Activated CD4-positive, alpha-beta memory T cell treated with anti-CD3 and anti-CD28 coated beads, Interleukin-2, amount 10 ng/mL, durations not matched to agents 7 days and 5 days (primary cell): ENCODE measurements at regions not wholly inside any gene's neighbourhood (a gene's known extent, or its start where the extent isn't known, plus 50 kb on each side); places are given as distances from the start of the nearest gene placed in this dataset.
"Not testable (repeated sequence)": the region's sequence is repeated elsewhere in the genome, so short reads cannot be mapped to it uniquely, and the experiment has no call there.

Experiments
- CTCF ChIA-PET: fragments of 350-600 bp; sonication (Branson Sonifier 250); formaldehyde crosslinking; loops from one replicate; lab custom pipeline; 2021; ENCODE audit warnings: antibody characterized with exemption, inconsistent platforms; lab: Charles Lee
- POLR2A ChIA-PET: fragments of 350-600 bp; sonication (Branson Sonifier 250); formaldehyde crosslinking; loops from one replicate; lab custom pipeline; 2021; ENCODE audit warnings: antibody characterized with exemption; lab: Charles Lee
- DNase-seq: peaks from one replicate; pipeline ENCODE4 v3.0.0-alpha.2; 2020
- H3K27ac Mint-ChIP-seq: one replicate; pipeline ENCODE4 v1.8.0; 2021; ENCODE audit warnings: mild to moderate bottlenecking, mixed read lengths
- H3K27me3 Mint-ChIP-seq: one replicate; pipeline ENCODE4 v1.8.0; 2021; ENCODE audit warnings: mixed read lengths
- H3K36me3 Mint-ChIP-seq: one replicate; pipeline ENCODE4 v1.8.0; 2021; ENCODE audit warnings: low read depth, mixed read lengths
- H3K4me1 Mint-ChIP-seq: one replicate; pipeline ENCODE4 v1.8.0; 2021; ENCODE audit warnings: mixed read lengths
- H3K4me3 Mint-ChIP-seq: one replicate; pipeline ENCODE4 v1.8.0; 2021; ENCODE audit warnings: mild to moderate bottlenecking, mixed read lengths
- H3K9me3 Mint-ChIP-seq: one replicate; pipeline ENCODE4 v1.8.0; 2021; ENCODE audit warnings: mixed read lengths

GRCh38 chr5:159493696-159494095, 163.4 kb upstream of the IL12B start:
- Mint-ChIP-seq H3K4me1 (no peaks in the 10 kb centered on the region), H3K27ac (no peak overlapping the region), H3K9me3 (no peaks in the 10 kb centered on the region), H3K4me3 (no peak overlapping the region), H3K27me3 (peaks cover 15% of the 10 kb centered on the region), H3K36me3 (no peaks in the 10 kb centered on the region)
- ChIA-PET POLR2A (no interaction called here), CTCF (no interaction called here)
- DNase-seq = no peak

GRCh38 chr5:159496773-159497172, 166.5 kb upstream of the IL12B start:
- no peak overlapping the region for H3K4me3 Mint-ChIP-seq
- no peaks in the 10 kb centered on the region for H3K36me3 Mint-ChIP-seq
- peaks cover 15% of the 10 kb centered on the region for H3K27me3 Mint-ChIP-seq
- H3K4me1 Mint-ChIP-seq = no peaks in the 10 kb centered on the region
- ChIA-PET POLR2A (no interaction called here), CTCF (no interaction called here)
- no peak for DNase-seq
- no peak overlapping the region for H3K27ac Mint-ChIP-seq
- peaks cover 2% of the 10 kb centered on the region for H3K9me3 Mint-ChIP-seq

- Mint-ChIP-seq H3K36me3 (no peaks in the 10 kb centered on the region), H3K4me3 (no peak overlapping the region), H3K9me3 (peaks cover 2% of the 10 kb centered on the region), H3K27me3 (peaks cover 15% of the 10 kb centered on the region), H3K4me1 (no peaks in the 10 kb centered on the region), H3K27ac (no peak overlapping the region)
- ChIA-PET POLR2A (no interaction called here), CTCF (no interaction called here)
- no peak for DNase-seq
Observed at GRCh38 chr5:159497221-159497620, 166.9 kb upstream of the IL12B start.

GRCh38 chr5:159498630-159499029, 168.3 kb upstream of the IL12B start:
- Mint-ChIP-seq H3K4me3 (no peak overlapping the region), H3K27ac (no peak overlapping the region), H3K27me3 (peaks cover 15% of the 10 kb centered on the region), H3K4me1 (no peaks in the 10 kb centered on the region), H3K36me3 (no peaks in the 10 kb centered on the region), H3K9me3 (peaks cover 2% of the 10 kb centered on the region)
- CTCF ChIA-PET = no interaction called here
- no peak for DNase-seq
- POLR2A ChIA-PET = interaction anchor here (0.7 kb wide), 1 partner anchor 57 kb away, joined by 4 read pairs; no protein-coding TSS in a partner anchor

GRCh38 chr5:159502116-159502515, 171.8 kb upstream of the IL12B start:
- H3K27me3 Mint-ChIP-seq, H3K9me3 Mint-ChIP-seq, H3K27ac Mint-ChIP-seq, CTCF ChIA-PET, H3K4me3 Mint-ChIP-seq, POLR2A ChIA-PET, DNase-seq, H3K4me1 Mint-ChIP-seq, H3K36me3 Mint-ChIP-seq: not testable (repeated sequence)

GRCh38 chr5:159503236-159503635, 172.9 kb upstream of the IL12B start:
- Mint-ChIP-seq H3K36me3 (no peaks in the 10 kb centered on the region), H3K9me3 (peaks cover 2% of the 10 kb centered on the region), H3K27me3 (peaks cover 3% of the 10 kb centered on the region), H3K4me3 (no peak overlapping the region), H3K27ac (no peak overlapping the region), H3K4me1 (no peaks in the 10 kb centered on the region)
- ChIA-PET POLR2A (interaction anchor here (1.9 kb wide), 1 partner anchor 221 kb away, joined by 3 read pairs; no protein-coding TSS in a partner anchor), CTCF (interaction anchor here (1.8 kb wide), 1 partner anchor 12 kb away, joined by 6 read pairs; no protein-coding TSS in a partner anchor)
- no peak for DNase-seq

- H3K4me3 Mint-ChIP-seq = no peak overlapping the region
- CTCF ChIA-PET = interaction anchor here (1.8 kb wide), 1 partner anchor 11 kb away, joined by 6 read pairs; no protein-coding TSS in a partner anchor
- no peaks in the 10 kb centered on the region for H3K4me1 Mint-ChIP-seq
- H3K9me3 Mint-ChIP-seq = peaks cover 2% of the 10 kb centered on the region
- no peak for DNase-seq
- peaks cover 3% of the 10 kb centered on the region for H3K27me3 Mint-ChIP-seq
- POLR2A ChIA-PET = interaction anchor here (1.9 kb wide), 1 partner anchor 220 kb away, joined by 3 read pairs; no protein-coding TSS in a partner anchor
- H3K36me3 Mint-ChIP-seq = no peaks in the 10 kb centered on the region
- H3K27ac Mint-ChIP-seq = no peak overlapping the region
Observed at GRCh38 chr5:159504106-159504856, 174.0 kb upstream of the IL12B start.

GRCh38 chr5:159504857-159505304, 174.6 kb upstream of the IL12B start:
- no peak for DNase-seq
- ChIA-PET CTCF (interaction anchor here (1.8 kb wide), 1 partner anchor 10 kb away, joined by 6 read pairs; no protein-coding TSS in a partner anchor), POLR2A (interaction anchor here (1.9 kb wide), 1 partner anchor 219 kb away, joined by 3 read pairs; no protein-coding TSS in a partner anchor)
- Mint-ChIP-seq H3K4me1 (no peaks in the 10 kb centered on the region), H3K36me3 (no peaks in the 10 kb centered on the region), H3K4me3 (no peak overlapping the region), H3K9me3 (peaks cover 2% of the 10 kb centered on the region), H3K27ac (no peak overlapping the region), H3K27me3 (peaks cover 3% of the 10 kb centered on the region)

- no peak overlapping the region for H3K4me3 Mint-ChIP-seq
- H3K27me3 Mint-ChIP-seq = peaks cover 6% of the 10 kb centered on the region
- no peaks in the 10 kb centered on the region for H3K4me1 Mint-ChIP-seq
- CTCF ChIA-PET = no interaction called here
- no peaks in the 10 kb centered on the region for H3K9me3 Mint-ChIP-seq
- H3K27ac Mint-ChIP-seq = no peak overlapping the region
- POLR2A ChIA-PET = no interaction called here
- no peaks in the 10 kb centered on the region for H3K36me3 Mint-ChIP-seq
- no peak for DNase-seq
Observed at GRCh38 chr5:159507055-159507454, 176.8 kb upstream of the IL12B start.

GRCh38 chr5:159507661-159508060, 177.4 kb upstream of the IL12B start:
- ChIA-PET POLR2A (no interaction called here), CTCF (no interaction called here)
- Mint-ChIP-seq H3K4me3 (no peak overlapping the region), H3K27ac (no peak overlapping the region), H3K27me3 (peaks cover 10% of the 10 kb centered on the region), H3K4me1 (no peaks in the 10 kb centered on the region), H3K9me3 (no peaks in the 10 kb centered on the region), H3K36me3 (no peaks in the 10 kb centered on the region)
- DNase-seq = no peak

- no peaks in the 10 kb centered on the region for H3K36me3 Mint-ChIP-seq
- ChIA-PET POLR2A (no interaction called here), CTCF (no interaction called here)
- no peaks in the 10 kb centered on the region for H3K4me1 Mint-ChIP-seq
- H3K27me3 Mint-ChIP-seq = peaks cover 14% of the 10 kb centered on the region
- DNase-seq = no peak
- no peaks in the 10 kb centered on the region for H3K9me3 Mint-ChIP-seq
- H3K4me3 Mint-ChIP-seq = no peak overlapping the region
- no peak overlapping the region for H3K27ac Mint-ChIP-seq
Observed at GRCh38 chr5:159508344-159508743, 178.1 kb upstream of the IL12B start.

- Mint-ChIP-seq H3K36me3 (no peaks in the 10 kb centered on the region), H3K27ac (no peak overlapping the region), H3K9me3 (no peaks in the 10 kb centered on the region), H3K4me3 (no peak overlapping the region), H3K27me3 (peaks cover 14% of the 10 kb centered on the region), H3K4me1 (no peaks in the 10 kb centered on the region)
- ChIA-PET CTCF (no interaction called here), POLR2A (no interaction called here)
- no peak for DNase-seq
Observed at GRCh38 chr5:159509002-159509660, 178.8 kb upstream of the IL12B start.

GRCh38 chr5:159510282-159510681, 180.0 kb upstream of the IL12B start:
- POLR2A ChIA-PET = no interaction called here
- Mint-ChIP-seq H3K27me3 (peaks cover 15% of the 10 kb centered on the region), H3K4me3 (no peak overlapping the region), H3K36me3 (no peaks in the 10 kb centered on the region), H3K27ac (no peak overlapping the region), H3K4me1 (peaks cover 2% of the 10 kb centered on the region), H3K9me3 (no peaks in the 10 kb centered on the region)
- DNase-seq = no peak
- CTCF ChIA-PET = no interaction called here
